GM12878 (cell line): ENCODE measurements at regions not wholly inside any gene's neighbourhood (a gene's known extent, or its start where the extent isn't known, plus 50 kb on each side); places are given as distances from the start of the nearest gene placed in this dataset.
A peak's percentile ranks its signal among the peaks of the same experiment; 100 is the strongest.

Experiments used
- ATAC-seq: fragments of 200-7000 bp; cut with Tn5 transposase; 3 replicates; pipeline ENCODE4 v1.9.1; 2020; ENCODE audit warnings: mild to moderate bottlenecking, moderate library complexity
- BruUV-seq: library from RNA; stranded (reverse); fragments of 400-500 nt; replicated peaks from 2 replicates; lab custom pipeline; 2021; lab: Mats Ljungman, UMichigan
- CTCF ChIA-PET: fragments of 300-600 bp; sonication (Branson Sonifier 250); formaldehyde crosslinking; extraction: SDS; loops from one replicate; lab custom pipeline; 2021; ENCODE audit warnings: inconsistent platforms; lab: Yijun Ruan, JAX
- POLR2A ChIA-PET: fragments of 350-600 bp; formaldehyde crosslinking; extraction: SDS; loops from one replicate; lab custom pipeline; 2021; ENCODE audit warnings: inconsistent platforms; lab: Charles Lee
- RAD21 ChIA-PET: fragments of 300-600 bp; sonication (Branson Sonifier 250); formaldehyde crosslinking; loops from one replicate; lab custom pipeline; 2023; ENCODE audit warnings: antibody characterized with exemption; ENCODE audit not compliant: unreplicated experiment; lab: Charles Lee
- SMC1A ChIA-PET: fragments of 300-600 bp; sonication (Branson Sonifier 250); formaldehyde crosslinking; loops from one replicate; lab custom pipeline; 2023; ENCODE audit not compliant: unreplicated experiment, uncharacterized antibody; lab: Charles Lee
- DNase-seq: peaks from one replicate; pipeline ENCODE4 v3.0.0-alpha.2; 2011; ENCODE audit warnings: low read depth, low spot score
- FAIRE-seq: peaks from 3 replicates; lab custom pipeline; 2011; peaks lifted over from hg19 to GRCh38; lab: Jason Lieb, UNC
- H2AFZ ChIP-seq: 2 replicates; pipeline ENCODE4 v1.6.0; 2011; ENCODE audit warnings: low read depth, low read length, control low read depth; ENCODE audit not compliant: control insufficient read depth
- H3K27ac ChIP-seq: 2 replicates; pipeline ENCODE4 v1.5.1; 2011; ENCODE audit warnings: control low read depth; ENCODE audit not compliant: control insufficient read depth, insufficient read depth
- H3K27me3 ChIP-seq, 2 experiments: replicated peaks in 1 of 2; 2 replicates each; pipeline versions ENCODE4 v1.6.0 to v1.6.1; 2011; ENCODE audit warnings: low read length in 1 of 2; ENCODE audit not compliant: control insufficient read depth in 2 of 2, insufficient read depth in 2 of 2
- H3K36me3 ChIP-seq, 2 experiments: 2 replicates each; pipeline ENCODE4 v1.5.1; 2011; ENCODE audit warnings: low read length in 1 of 2; ENCODE audit not compliant: control insufficient read depth in 2 of 2, insufficient read depth in 2 of 2
- H3K4me1 ChIP-seq: 2 replicates; pipeline ENCODE4 v1.6.1; 2011; ENCODE audit warnings: mild to moderate bottlenecking, low read length, moderate library complexity, mixed read lengths; ENCODE audit not compliant: control insufficient read depth, insufficient read depth
- H3K4me2 ChIP-seq: 2 replicates; pipeline ENCODE4 v1.6.0; 2011; ENCODE audit warnings: control low read depth; ENCODE audit not compliant: control insufficient read depth, insufficient read depth
- H3K4me3 ChIP-seq: fragments of 200-600 bp; sonication (generic); 2 replicates; pipeline ENCODE4 v1.5.1; 2016
- H3K79me2 ChIP-seq: 2 replicates; pipeline ENCODE4 v1.6.0; 2011; ENCODE audit warnings: low read length; ENCODE audit not compliant: control insufficient read depth, insufficient read depth
- H3K9ac ChIP-seq: 2 replicates; pipeline ENCODE4 v1.8.0; 2011; ENCODE audit warnings: low read length, control low read depth, mixed read lengths; ENCODE audit not compliant: control insufficient read depth, insufficient read depth
- H3K9me3 ChIP-seq: replicated peaks from 3 replicates; pipeline ENCODE4 v1.5.1; 2011; ENCODE audit warnings: mild to moderate bottlenecking, low read length; ENCODE audit not compliant: control insufficient read depth, insufficient read depth
- H4K20me1 ChIP-seq: 2 replicates; pipeline ENCODE4 v1.6.0; 2011; ENCODE audit not compliant: control insufficient read depth, insufficient read depth
- ATF7 ChIP-seq: fragments of 450-650 bp; IDR thresholded peaks from 2 replicates; pipeline ENCODE4 v1.6.1; 2016; ENCODE audit warnings: low read depth, mild to moderate bottlenecking
- BCL3 ChIP-seq: IDR thresholded peaks from 2 replicates; pipeline ENCODE4 v1.6.1; 2011; ENCODE audit warnings: borderline replicate concordance, low read depth, mild to moderate bottlenecking, moderate library complexity, low read length; ENCODE audit not compliant: insufficient read depth, poor library complexity, severe bottlenecking
- HDGF ChIP-seq: fragments of 450-650 bp; IDR thresholded peaks from 2 replicates; pipeline ENCODE4 v1.6.1; 2016; ENCODE audit warnings: antibody characterized with exemption
- IRF4 ChIP-seq: IDR thresholded peaks from 2 replicates; pipeline ENCODE4 v1.6.1; 2011; ENCODE audit warnings: low read depth, low read length
- NR2F1 ChIP-seq: fragments of 450-650 bp; conservative IDR thresholded peaks from 2 replicates; pipeline ENCODE4 v1.6.1; 2017; ENCODE audit warnings: mild to moderate bottlenecking
- RAD21 ChIP-seq: IDR thresholded peaks from 2 replicates; pipeline ENCODE4 v1.6.1; 2011; ENCODE audit warnings: mild to moderate bottlenecking, low read depth, low read length, moderate library complexity; ENCODE audit not compliant: insufficient read depth
- RCOR1 ChIP-seq: conservative IDR thresholded peaks from 2 replicates; pipeline ENCODE4 v1.6.1; 2012; ENCODE audit warnings: low read depth, low read length, improper control_type of control experiment
- SMC3 ChIP-seq: IDR thresholded peaks from 2 replicates; pipeline ENCODE4 v1.6.1; 2011; ENCODE audit warnings: low read length, improper control_type of control experiment, borderline replicate concordance
- SRF ChIP-seq, 2 experiments: IDR thresholded peaks; 2 replicates each; pipeline ENCODE4 v1.6.1; 2011; ENCODE audit warnings: low read depth in 2 of 2, low read length in 2 of 2, mild to moderate bottlenecking in 1 of 2, moderate library complexity in 1 of 2
- TAF1 ChIP-seq: IDR thresholded peaks from 2 replicates; pipeline ENCODE4 v1.6.1; 2011; ENCODE audit warnings: mild to moderate bottlenecking, low read depth, low read length, borderline replicate concordance
- TCF12 ChIP-seq: IDR thresholded peaks from 2 replicates; pipeline ENCODE4 v1.6.1; 2011; ENCODE audit warnings: low read depth, mild to moderate bottlenecking, low read length
- USF1 ChIP-seq: IDR thresholded peaks from 2 replicates; pipeline ENCODE4 v1.6.1; 2011; ENCODE audit warnings: borderline replicate concordance, low read depth, mild to moderate bottlenecking, moderate library complexity, mixed read lengths, low read length; ENCODE audit not compliant: insufficient read depth; ENCODE audit errors: extremely low read length
- WRNIP1 ChIP-seq: IDR thresholded peaks from 2 replicates; pipeline ENCODE4 v1.6.1; 2011; ENCODE audit warnings: low read depth, low read length, improper control_type of control experiment, borderline replicate concordance
- YBX1 ChIP-seq: fragments of 450-650 bp; IDR thresholded peaks from 2 replicates; pipeline ENCODE4 v1.6.1; 2016; ENCODE audit warnings: antibody characterized with exemption
- WGBS: methylation state at CpG from one replicate; pipeline ENCODE4 v1.1.6; 2016; ENCODE audit warnings: low lambda C conversion rate; ENCODE audit not compliant: insufficient replicate concordance, insufficient coverage; ENCODE audit errors: missing lambda C conversion rate; 5-methylcytosine and 5-hydroxymethylcytosine counted together
- in situ Hi-C: fragments of 300-500 bp; cut with MboI; formaldehyde crosslinking; loops from 9 replicates; pipeline ENCODE4 v1.14.3; 2018; ENCODE audit warnings: mixed read lengths
- intact Hi-C: fragments of 100-400 bp; cut with micrococcal nuclease; formaldehyde crosslinking; loops from one replicate; pipeline ENCODE4 v1.14.2; 2022; ENCODE audit not compliant: unreplicated experiment
- TF ChIP-seq, protein P1 (sequence below): fragments of 450-650 bp; IDR thresholded peaks from 2 replicates; pipeline ENCODE4 v1.6.1; 2014; ENCODE audit warnings: mild to moderate bottlenecking
- TF ChIP-seq, protein P2 (sequence below): IDR thresholded peaks from 2 replicates; pipeline ENCODE4 v1.6.1; 2012; ENCODE audit warnings: improper control_type of control experiment, low read depth, low read length; ENCODE audit not compliant: insufficient replicate concordance
- TF ChIP-seq, protein P3 (sequence below): fragments of 450-650 bp; IDR thresholded peaks from 2 replicates; pipeline ENCODE4 v1.6.1; 2016; ENCODE audit warnings: mild to moderate bottlenecking

GRCh38 chr5:45826055-45826454, 129.9 kb upstream of the HCN1 start:
- 43% methylated on average over 2 of the region's 2 CpGs for WGBS
- ChIA-PET POLR2A (no interaction called here), SMC1A (no interaction called here), CTCF (no interaction called here), RAD21 (no interaction called here)
- in situ Hi-C loops: no loop called here
- no peak overlapping the region for H3K4me2 ChIP-seq
- H3K4me1 ChIP-seq: no peaks in the 10 kb centered on the region
- no peaks in the 10 kb centered on the region for H3K27me3 ChIP-seq
- no TSS peak for BruUV-seq
- no peaks in the 10 kb centered on the region for H3K9me3 ChIP-seq
- no peak overlapping the region for H2AFZ ChIP-seq
- no peak for DNase-seq
- no peaks in the 10 kb centered on the region for H3K36me3 ChIP-seq
- H3K9ac ChIP-seq: no peak overlapping the region
- H3K27ac ChIP-seq: no peak overlapping the region
- no peaks in the 10 kb centered on the region for H4K20me1 ChIP-seq
- peak; percentile 21; the same call in 2 of the 3 replicates for ATAC-seq
- H3K79me2 ChIP-seq: no peaks in the 10 kb centered on the region
- FAIRE-seq: no peak
- no peak overlapping the region for H3K4me3 ChIP-seq
- intact Hi-C loops: no loop called here
- TF ChIP-seq TCF12 (no peak), HDGF (no peak), WRNIP1 (no peak), YBX1 (no peak), ATF7 (no peak), BCL3 (no peak), RCOR1 (no peak), USF1 (no peak), SRF (IDR thresholded peaks at IDR 0.05; ENCODE audit: low read depth in 2 of 2, low read length in 2 of 2) (no peak), TAF1 (no peak), NR2F1 (no peak), SMC3 (no peak), IRF4 (no peak), RAD21 (no peak)
- TF ChIP-seq, protein P1, sequence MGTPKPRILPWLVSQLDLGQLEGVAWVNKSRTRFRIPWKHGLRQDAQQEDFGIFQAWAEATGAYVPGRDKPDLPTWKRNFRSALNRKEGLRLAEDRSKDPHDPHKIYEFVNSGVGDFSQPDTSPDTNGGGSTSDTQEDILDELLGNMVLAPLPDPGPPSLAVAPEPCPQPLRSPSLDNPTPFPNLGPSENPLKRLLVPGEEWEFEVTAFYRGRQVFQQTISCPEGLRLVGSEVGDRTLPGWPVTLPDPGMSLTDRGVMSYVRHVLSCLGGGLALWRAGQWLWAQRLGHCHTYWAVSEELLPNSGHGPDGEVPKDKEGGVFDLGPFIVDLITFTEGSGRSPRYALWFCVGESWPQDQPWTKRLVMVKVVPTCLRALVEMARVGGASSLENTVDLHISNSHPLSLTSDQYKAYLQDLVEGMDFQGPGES: no peak
- TF ChIP-seq, protein P2, sequence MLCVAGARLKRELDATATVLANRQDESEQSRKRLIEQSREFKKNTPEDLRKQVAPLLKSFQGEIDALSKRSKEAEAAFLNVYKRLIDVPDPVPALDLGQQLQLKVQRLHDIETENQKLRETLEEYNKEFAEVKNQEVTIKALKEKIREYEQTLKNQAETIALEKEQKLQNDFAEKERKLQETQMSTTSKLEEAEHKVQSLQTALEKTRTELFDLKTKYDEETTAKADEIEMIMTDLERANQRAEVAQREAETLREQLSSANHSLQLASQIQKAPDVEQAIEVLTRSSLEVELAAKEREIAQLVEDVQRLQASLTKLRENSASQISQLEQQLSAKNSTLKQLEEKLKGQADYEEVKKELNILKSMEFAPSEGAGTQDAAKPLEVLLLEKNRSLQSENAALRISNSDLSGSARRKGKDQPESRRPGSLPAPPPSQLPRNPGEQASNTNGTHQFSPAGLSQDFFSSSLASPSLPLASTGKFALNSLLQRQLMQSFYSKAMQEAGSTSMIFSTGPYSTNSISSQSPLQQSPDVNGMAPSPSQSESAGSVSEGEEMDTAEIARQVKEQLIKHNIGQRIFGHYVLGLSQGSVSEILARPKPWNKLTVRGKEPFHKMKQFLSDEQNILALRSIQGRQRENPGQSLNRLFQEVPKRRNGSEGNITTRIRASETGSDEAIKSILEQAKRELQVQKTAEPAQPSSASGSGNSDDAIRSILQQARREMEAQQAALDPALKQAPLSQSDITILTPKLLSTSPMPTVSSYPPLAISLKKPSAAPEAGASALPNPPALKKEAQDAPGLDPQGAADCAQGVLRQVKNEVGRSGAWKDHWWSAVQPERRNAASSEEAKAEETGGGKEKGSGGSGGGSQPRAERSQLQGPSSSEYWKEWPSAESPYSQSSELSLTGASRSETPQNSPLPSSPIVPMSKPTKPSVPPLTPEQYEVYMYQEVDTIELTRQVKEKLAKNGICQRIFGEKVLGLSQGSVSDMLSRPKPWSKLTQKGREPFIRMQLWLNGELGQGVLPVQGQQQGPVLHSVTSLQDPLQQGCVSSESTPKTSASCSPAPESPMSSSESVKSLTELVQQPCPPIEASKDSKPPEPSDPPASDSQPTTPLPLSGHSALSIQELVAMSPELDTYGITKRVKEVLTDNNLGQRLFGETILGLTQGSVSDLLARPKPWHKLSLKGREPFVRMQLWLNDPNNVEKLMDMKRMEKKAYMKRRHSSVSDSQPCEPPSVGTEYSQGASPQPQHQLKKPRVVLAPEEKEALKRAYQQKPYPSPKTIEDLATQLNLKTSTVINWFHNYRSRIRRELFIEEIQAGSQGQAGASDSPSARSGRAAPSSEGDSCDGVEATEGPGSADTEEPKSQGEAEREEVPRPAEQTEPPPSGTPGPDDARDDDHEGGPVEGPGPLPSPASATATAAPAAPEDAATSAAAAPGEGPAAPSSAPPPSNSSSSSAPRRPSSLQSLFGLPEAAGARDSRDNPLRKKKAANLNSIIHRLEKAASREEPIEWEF: no peak
- TF ChIP-seq, protein P3, sequence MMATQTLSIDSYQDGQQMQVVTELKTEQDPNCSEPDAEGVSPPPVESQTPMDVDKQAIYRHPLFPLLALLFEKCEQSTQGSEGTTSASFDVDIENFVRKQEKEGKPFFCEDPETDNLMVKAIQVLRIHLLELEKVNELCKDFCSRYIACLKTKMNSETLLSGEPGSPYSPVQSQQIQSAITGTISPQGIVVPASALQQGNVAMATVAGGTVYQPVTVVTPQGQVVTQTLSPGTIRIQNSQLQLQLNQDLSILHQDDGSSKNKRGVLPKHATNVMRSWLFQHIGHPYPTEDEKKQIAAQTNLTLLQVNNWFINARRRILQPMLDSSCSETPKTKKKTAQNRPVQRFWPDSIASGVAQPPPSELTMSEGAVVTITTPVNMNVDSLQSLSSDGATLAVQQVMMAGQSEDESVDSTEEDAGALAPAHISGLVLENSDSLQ: no peak
